ENCODE measurements at regions not wholly inside any gene's neighbourhood (a gene's known extent, or its start where the extent isn't known, plus 50 kb on each side); places are given as distances from the start of the nearest gene placed in this dataset.
"Not testable (repeated sequence)": the region's sequence is repeated elsewhere in the genome, so short reads cannot be mapped to it uniquely, and the experiment has no call there.

DNA sequence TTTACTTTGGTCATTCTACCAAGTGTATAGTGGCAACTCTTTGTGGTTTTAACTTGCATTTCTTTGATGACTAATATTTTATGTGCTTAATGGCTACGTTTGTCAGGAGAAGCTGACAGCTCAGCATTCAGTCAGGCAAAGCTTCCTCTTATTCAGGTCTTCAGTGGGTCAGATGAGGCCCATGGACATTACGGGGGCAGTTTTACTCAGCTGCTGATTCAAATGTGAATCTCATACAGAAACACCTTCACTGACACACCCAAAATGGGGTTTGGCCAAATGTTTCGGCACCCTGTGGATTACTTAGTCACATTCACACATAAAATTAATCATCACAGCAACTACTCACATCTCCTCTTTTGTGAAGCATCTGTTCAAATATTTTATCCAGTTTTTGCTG lies 104.9 kb upstream of the PLD5 start:
- no peak for DNase-seq (ENCODE audit: low read depth)

DNA sequence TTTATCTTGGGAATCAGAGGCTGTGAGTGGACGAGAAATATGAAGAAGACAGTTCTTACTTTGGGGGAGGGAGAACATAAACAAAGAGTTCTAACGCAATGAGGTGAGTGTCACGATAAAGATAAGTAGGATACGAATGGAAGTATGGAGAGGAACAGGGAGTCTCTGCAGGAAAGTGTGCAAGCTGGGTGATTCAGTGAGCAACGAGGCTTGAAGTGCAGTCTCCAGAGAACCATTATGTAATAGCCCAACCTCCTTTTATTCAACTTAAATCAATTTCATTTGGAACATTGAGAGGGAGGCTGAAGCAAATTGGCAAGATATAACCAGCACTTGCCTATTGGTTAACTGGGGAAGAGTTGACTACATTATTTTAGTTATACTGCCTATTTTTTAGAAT lies 99.3 kb upstream of the PLD5 start:
- no peak for DNase-seq (ENCODE audit: low read depth)

- no peak for DNase-seq (ENCODE audit: low read depth)
These were observed 98.6 kb upstream of the PLD5 start for GRCh38 chr1:242623119-242623518.

GRCh38 chr1:242613266-242613815 lies 88.8 kb upstream of the PLD5 start:
- no peak for DNase-seq (ENCODE audit: low read depth)

DNA sequence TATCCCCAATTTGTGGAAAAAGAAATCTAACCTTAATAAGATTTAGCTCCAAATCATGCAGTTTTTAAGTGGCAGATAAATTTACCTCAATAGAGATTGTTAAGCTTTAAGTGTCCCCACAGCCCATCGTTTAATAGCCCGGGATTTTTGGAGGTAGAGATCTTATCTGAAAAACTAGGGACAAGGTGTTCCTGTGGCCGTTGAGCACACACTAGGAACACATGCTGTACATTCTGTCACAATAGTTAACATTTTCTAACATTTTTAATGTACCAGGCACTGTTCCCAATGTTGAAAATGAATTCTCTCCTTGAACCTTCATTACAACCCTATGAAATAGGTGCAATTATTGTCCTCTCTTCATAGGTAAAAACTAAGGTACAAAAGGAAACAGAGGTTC lies 85.7 kb upstream of the PLD5 start:
- no peak for DNase-seq (ENCODE audit: low read depth)

- DNase-seq (ENCODE audit: low read depth), result no peak
These were observed 81.0 kb upstream of the PLD5 start for GRCh38 chr1:242605521-242605920.

DNA sequence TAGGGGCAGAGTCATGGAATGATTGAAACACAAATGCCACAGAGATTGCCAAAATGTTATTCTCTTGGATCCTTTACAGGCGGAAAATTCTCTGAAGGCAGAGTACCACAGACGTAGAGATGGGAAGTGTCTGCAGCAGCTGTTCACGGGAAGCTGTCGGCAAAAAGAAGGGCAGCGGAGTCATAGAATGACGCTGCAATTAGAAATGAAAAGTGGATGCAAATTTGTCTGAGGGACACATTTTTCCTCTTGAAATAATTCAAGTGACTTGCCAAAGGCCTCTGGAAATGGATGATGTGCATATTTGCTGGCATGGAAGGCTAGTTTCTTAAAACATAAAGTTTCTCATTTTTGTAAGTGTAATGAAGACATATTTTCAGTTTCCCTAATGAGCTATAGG lies 77.5 kb upstream of the PLD5 start:
- no peak for DNase-seq (ENCODE audit: low read depth)

GRCh38 chr1:242593756-242594155 lies 69.3 kb upstream of the PLD5 start:
- not testable (repeated sequence) for DNase-seq (ENCODE audit: low read depth)

- no peak for DNase-seq (ENCODE audit: low read depth)
These were observed 61.8 kb upstream of the PLD5 start for GRCh38 chr1:242586360-242586680.

DNA sequence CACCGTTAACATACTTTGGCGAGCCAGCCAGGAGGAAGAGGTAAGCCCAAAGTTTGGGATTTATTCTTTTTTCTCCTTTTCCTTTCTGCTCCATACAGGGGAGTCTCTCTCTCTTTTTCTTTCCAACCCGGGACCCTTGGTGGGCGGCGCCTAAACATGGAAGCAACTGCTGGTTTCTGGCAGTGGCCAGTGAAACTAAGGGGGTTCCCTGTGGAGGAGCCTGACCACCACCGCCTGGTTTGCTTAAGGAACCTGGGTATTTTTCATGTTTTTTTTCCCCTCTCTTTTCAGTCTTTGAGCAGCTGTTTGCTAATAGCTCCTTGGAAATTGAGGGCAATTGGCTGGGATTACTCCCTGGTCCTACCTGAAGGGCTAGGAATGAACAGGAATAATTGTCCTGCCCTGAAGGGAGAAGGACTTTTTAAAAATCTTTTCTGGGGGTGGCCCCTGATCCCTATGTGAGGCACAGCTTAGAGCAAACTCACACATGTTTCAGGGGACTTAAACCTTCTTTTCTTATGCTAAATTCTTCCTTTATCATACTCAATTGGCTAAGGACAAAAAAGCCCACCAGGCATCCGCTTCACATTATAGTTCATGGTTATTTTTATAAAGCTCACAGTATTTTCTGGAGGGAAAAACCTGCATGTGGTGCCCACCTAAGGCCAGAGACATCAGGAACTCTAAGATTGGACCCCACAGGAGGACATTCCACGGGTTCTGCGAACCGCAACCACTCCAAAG lies 61.3 kb upstream of the PLD5 start:
- DNase-seq (ENCODE audit: low read depth), result no peak

DNA sequence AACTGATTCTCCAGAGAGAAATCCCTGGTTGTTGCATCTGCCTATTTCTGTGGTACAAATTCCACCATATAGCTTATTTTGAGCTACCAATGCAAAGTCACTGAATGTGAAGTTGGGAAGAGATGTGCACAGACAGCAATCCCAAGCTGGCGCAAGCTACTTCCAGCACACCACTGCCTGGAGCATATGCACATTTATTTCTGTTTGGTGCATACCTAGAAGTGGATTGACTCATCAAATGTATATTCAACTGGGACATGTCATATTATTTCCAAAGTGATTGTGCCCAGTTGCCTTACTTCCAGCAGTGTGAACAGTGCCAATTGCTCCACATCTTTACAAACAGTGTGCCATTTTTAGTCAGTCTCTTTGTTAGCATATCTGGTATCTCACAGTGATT lies 58.2 kb upstream of the PLD5 start:
- DNase-seq (ENCODE audit: low read depth), result no peak

GRCh38 chr1:242579528-242580235 lies 55.2 kb upstream of the PLD5 start:
- DNase-seq (ENCODE audit: low read depth), result no peak
